GM12864 (cell line): ENCODE measurements at regions not wholly inside any gene's neighbourhood (a gene's known extent, or its start where the extent isn't known, plus 50 kb on each side); places are given as distances from the start of the nearest gene placed in this dataset.

Source experiments
- DNase-seq: peaks from one replicate; pipeline ENCODE4 v3.0.0-alpha.2; 2011; ENCODE audit warnings: low read depth
- H3K4me3 ChIP-seq: 2 replicates; pipeline ENCODE4 v1.5.1; 2011; ENCODE audit warnings: mild to moderate bottlenecking, low read depth, low read length, control low read depth
- TF ChIP-seq, protein P1 (sequence below): IDR thresholded peaks from 2 replicates; pipeline ENCODE4 v1.5.1; 2011; ENCODE audit warnings: low read depth, mild to moderate bottlenecking, moderate library complexity, low read length, control low read depth, inconsistent platforms; ENCODE audit errors: missing control alignments

DNA sequence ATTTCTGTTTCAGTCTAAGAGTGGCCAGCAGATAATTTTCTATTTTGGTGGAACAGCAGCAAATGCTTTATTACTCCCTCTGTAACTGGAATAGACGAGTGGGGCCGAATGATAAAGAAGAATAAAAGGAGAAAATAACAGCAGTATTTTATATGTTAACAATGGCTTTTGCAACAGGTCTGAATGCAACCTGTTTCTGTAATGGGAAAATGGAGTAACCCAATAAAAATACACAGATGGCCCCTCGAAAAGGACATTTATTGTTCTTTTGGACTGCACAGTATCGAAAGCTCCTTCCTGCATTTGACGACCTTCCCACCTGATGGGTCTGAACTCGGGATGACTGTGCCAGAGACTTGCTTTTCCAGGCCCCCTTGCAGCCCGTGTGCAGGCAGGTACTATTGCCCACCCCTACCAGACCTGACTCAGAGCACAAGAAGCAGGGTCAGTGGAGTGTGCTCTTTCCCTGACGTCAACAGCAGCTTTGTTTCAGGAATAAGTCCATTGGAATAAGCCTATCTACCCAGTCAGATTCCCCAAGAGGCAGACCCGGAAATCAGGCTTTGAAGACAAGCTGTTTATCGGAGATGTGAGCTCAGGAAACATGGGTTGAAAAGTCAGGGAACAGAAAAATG lies 306.5 kb upstream of the NEBL start:
- no peak overlapping the region for H3K4me3 ChIP-seq
- no peak for DNase-seq
- TF ChIP-seq, protein P1, sequence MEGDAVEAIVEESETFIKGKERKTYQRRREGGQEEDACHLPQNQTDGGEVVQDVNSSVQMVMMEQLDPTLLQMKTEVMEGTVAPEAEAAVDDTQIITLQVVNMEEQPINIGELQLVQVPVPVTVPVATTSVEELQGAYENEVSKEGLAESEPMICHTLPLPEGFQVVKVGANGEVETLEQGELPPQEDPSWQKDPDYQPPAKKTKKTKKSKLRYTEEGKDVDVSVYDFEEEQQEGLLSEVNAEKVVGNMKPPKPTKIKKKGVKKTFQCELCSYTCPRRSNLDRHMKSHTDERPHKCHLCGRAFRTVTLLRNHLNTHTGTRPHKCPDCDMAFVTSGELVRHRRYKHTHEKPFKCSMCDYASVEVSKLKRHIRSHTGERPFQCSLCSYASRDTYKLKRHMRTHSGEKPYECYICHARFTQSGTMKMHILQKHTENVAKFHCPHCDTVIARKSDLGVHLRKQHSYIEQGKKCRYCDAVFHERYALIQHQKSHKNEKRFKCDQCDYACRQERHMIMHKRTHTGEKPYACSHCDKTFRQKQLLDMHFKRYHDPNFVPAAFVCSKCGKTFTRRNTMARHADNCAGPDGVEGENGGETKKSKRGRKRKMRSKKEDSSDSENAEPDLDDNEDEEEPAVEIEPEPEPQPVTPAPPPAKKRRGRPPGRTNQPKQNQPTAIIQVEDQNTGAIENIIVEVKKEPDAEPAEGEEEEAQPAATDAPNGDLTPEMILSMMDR = no peak

DNA sequence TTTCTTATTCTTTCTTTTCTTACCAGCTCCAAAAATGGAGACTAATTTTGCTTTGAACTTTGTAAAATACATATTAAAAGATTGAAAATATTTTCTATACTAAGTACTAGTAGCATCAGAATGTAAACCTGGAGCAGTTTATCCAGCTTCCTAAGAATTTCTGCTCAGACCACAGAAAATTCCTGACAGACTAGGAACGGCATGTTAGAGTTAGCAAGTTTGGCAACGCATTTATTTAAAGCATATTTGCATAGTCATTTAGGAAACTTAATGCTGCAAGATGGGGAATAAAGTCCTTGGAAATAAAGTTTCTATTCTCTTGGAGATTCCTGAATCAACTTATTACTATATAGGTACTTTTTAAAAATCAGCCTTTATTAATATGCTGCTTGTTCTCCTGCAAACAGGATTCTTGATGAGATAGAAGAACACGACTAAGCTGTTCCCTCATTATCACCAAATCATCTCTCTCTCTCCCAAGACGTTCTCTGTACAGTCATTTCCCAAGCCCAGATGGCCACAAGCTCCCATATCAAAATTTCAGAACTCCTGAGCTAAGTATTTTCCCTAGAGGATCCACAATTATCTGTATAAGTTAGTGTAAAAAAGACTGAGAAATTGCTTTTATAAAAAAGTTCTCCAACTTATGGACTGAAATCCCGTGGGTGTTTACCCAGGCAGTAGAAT lies 305.8 kb upstream of the NEBL start:
- H3K4me3 ChIP-seq = no peak overlapping the region
- TF ChIP-seq, protein P1 = no peak
- no peak for DNase-seq

DNA sequence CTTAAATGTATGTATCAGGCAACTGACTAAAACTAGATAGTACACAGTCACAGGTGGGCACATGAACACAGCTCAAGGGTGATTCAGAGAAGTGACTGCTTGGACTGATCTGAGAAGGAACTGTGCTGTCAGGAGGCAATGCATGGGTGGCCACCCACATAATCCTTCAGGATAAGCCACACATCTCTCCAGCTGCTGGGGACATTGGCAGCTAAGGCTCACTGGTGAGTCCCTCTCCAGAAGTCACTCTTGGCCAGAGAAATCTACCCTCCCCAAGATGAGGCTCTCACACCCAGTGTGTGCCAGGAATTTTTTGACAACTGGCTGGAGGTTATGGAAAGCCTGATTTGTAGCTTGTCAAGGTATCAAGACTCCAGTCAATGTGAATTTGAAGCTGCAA lies 302.4 kb upstream of the NEBL start:
- no peak for DNase-seq

DNA sequence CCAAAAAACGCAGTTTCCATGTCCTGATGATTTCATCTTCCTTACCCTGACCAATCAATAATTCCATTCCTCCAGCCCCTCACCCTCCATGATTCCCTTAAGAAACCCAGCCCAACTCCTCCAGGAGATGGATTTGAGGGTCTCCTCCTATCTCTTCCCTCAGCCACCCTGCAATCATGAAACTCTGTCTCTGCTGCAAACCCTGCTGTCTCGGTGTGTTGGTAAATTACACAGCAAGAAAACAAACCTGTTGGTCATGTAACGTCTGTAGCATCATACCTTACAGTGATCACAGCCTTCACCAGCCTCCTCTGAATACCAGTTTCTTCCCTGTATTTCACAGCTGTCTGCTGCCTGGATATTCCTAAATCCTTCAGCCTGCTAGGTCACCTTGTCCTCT lies 300.7 kb upstream of the NEBL start:
- TF ChIP-seq, protein P1 = no peak
- DNase-seq = no peak
- no peak overlapping the region for H3K4me3 ChIP-seq

More for the DNA sequence above, 302.4 kb upstream of the NEBL start:
- no peak overlapping the region for H3K4me3 ChIP-seq
- TF ChIP-seq, protein P1 = no peak

DNA sequence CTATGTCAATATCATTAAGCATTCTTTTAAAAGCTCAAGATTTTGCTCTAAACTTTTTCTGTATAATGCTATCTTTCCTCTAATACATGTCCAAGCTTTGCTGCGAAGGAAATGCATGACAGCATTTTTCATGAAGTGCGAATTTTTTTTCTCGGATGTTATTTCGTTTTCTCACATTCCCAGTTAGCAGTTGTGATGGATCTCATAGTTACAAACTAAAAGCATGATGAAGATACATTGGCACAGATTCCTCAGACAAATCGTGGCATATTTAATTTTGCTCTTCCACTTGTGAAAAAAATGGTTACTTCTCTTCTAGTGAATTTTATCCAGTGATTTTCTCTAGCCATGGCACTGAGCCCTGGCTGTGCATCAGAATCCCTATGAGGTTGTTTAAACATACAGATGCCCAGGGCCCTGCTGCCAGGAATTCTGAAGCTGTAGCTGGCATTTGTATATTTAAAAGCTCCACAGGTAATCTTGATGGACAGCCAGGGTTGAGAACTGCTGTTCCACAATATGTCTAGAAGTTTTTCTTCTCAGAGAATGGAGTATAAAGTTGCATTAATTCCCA lies 299.8 kb upstream of the NEBL start:
- H3K4me3 ChIP-seq = no peak overlapping the region
- DNase-seq = no peak
- TF ChIP-seq, protein P1 = no peak

DNA sequence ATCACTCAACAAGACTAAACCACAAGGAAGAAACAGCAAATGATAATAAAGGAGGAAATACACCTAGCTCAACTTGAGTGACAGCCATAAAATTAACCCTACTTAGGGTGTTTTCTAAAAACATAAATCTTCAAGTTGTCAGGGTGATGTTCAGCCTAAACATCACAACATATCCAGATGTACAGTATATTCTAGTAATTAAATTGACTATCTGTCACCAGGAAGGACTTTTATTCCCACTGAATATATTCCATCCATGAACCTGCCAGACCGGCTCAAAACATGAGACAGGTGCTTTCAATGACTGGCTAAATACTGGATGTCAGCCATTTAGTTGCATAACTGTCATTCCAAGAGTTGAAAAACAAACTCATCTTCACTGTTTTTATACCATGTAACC lies 298.1 kb upstream of the NEBL start:
- DNase-seq = no peak
- no peak overlapping the region for H3K4me3 ChIP-seq
- TF ChIP-seq, protein P1 = no peak
